DMS153 treated with DMSO at 0.1 percent for 48 hours (cell line): ENCODE measurements at regions not wholly inside any gene's neighbourhood (a gene's known extent, or its start where the extent isn't known, plus 50 kb on each side); places are given as distances from the start of the nearest gene placed in this dataset.

Experiments
- DNase-seq: peaks from one replicate; lab custom pipeline; 2025; ENCODE audit not compliant: unreplicated experiment; lab: John Stamatoyannopoulos, UW

GRCh38 chr9:13762209-13762608, 482.7 kb upstream of the MPDZ start:
- no peak for DNase-seq

- no peak for DNase-seq
Observed at GRCh38 chr9:13759551-13759950, 480.1 kb upstream of the MPDZ start.

- no peak for DNase-seq
Observed at GRCh38 chr9:13758936-13759335, 479.4 kb upstream of the MPDZ start.

DNA sequence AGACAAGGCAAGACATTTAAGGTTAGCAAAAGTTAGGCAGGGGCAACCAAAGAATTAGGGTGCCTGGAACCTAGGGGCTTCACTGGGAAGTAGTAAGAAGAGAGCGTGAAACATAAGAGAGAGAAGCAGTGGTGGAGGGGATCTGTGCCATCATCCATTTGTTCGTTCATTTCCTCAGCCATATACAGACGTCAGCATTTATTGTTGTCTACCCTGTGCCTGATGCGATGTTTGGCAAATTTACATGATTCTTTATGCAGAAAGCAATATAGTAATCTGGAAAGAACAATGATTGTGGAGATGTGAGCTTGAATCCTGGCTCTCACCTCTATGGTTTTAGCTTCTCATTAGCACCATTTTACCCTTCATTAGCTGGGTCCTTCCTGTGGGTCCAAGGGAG, 477.5 kb upstream of the MPDZ start:
- no peak for DNase-seq

DNA sequence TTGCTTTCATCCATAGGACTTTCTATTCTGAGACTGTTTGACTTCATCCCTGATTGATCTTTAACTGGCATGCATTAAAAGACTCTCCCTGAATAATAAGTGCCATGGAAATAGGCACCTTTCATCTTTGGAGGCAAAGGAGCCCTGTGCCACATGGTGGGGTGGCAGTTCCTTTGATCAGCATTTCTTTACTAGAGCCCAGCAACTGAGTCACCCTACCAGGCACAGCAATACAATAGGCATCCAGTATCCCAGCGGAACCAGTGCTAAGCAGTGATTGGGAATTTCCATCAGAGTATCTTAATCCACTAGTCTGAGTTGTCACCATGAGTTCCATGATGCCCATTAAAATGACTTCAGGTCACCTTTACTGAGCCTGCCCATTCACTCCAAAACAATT, 476.1 kb upstream of the MPDZ start:
- no peak for DNase-seq

DNA sequence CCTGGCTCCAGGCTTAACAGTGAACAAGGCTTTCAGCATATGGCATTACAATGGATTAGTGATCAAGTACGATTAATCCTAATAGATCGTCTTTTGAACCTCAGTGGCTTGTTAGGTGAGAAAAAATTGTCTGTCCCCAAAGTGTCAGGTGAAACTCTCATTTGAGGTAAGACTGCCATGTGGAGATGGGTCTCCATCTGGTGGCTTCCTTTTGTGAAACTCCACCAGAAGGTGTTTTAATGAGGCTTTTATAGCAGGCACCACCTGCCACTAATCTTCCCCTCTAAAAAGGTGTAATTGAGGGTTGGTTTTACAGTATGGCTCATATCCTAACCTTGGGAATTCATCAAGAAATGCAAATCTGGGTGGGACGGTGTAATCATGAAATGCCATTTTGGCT, 471.1 kb upstream of the MPDZ start:
- no peak for DNase-seq

DNA sequence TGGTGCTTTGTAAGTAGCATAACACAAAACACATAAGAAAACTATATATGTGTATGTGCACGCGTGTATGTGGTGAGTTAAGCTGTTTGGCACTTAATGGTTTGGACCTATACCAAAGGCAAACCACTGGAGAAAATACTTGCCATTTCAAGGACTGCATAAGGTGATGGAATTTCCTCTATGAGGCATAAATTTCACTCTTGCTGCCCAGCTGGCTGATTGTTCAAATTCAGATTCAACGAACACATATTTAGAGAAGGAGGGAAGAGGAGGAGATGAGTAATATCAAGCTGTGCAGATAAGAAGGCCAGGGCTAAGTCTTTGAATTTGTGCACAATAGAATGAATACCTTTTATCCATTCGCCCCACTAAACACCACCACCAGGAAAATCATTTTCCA, 470.6 kb upstream of the MPDZ start:
- DNase-seq = no peak

GRCh38 chr9:13746876-13747275, 467.4 kb upstream of the MPDZ start:
- no peak for DNase-seq

DNA sequence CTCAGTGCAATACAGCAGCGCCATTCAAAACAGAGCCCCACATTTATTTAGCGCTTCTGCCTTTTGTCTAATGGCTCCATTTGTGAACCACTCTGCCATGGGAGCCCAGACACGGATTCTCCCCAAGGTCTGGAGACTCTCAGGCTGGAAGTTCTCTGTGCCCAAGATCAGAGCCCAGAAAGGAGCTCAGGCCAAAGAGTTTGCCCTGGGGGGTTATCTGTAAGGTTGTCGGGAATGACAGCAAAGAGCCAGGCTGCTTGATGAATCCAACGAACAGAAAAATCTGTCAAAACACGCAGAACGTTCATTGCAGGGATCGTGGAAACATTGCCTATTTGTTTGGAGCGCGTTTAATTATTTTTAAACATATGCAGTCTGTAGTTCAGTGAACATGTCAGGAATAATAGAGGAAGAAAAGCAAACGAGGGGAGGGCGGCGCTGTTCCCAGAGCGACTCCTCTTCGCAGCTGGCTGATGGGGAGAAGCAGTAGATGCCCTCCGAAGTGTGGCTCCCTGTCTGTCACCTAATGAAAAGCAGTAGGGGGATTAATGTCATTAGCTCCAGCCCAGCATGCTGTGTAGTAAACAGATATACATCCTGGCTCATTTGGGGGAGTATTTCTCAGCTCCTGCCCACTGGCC, 464.9 kb upstream of the MPDZ start:
- no peak for DNase-seq

DNA sequence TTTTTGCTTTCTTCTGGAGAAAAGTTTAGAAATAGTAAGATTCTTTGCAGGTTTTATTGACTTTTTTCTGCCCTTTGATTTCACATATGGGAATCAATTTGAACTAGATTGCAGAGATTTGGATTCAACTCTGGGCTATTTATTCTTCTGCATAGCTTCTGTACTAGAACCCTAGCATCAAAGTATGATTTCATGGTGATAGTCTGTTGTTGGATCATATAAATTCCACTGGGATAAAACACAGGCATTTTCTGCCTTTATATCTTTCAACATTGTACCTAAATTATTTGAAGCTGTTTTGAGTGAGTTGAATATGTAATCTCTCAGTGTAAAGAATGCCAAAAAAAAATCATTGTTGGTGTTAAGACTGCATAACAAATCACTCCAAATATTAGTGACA, 458.4 kb upstream of the MPDZ start:
- DNase-seq = no peak

DNA sequence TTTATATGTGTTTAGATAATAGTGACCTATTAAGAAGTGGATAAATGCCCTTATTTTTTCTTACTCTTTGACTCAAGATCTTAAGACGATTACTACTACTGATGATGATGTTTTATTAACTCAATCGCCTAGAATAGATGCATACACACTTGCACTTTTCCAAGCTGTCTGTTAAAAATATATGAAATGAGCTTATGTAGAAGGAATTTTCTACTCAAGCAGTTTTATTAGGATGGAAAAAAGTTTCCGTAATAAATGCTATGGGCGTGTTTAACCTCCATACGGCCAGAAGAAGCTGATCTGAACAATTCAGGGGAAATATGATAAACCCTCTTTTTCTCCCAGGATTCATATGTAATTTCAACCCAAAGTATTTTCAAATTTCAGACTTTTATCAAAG, 455.7 kb upstream of the MPDZ start:
- no peak for DNase-seq

GRCh38 chr9:13734601-13735000, 455.1 kb upstream of the MPDZ start:
- DNase-seq = no peak

GRCh38 chr9:13732290-13732689, 452.8 kb upstream of the MPDZ start:
- DNase-seq = no peak

DNA sequence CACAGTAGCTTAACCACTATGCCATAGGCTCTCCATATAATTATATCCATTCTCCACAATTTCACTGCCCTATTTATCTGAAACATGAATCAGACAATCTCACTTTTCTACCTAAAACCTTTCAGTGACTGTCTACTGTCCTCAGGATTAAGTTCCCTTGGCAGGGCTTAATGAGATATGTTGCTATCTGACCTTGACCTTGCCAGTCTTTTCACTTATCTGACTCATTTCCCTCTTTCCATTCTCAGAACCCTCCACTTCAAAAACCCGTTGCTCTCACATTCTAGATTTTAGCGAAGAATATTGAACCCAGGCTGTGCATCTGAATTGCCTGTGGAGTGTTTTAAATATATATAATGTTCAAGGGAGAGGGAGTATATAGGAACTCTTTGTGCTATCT, 452.1 kb upstream of the MPDZ start:
- no peak for DNase-seq

DNA sequence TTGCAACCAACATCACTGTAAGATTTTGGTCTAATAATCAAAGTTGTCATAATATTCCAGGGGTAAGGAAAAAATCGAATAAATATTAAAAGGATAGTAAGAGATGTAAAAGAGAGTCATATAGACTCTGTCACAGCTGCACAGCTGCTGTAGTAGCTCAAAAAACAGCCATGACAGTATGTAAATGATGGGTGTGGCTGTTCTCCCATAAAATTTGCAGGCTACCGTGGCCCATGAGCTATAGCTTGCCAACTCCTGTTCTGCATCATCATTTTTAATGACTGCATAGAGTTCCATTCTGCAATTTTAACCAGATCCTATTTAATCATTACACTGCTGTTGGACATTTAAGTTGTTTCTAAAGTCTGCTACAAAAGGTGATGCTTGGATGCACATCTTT, 450.5 kb upstream of the MPDZ start:
- DNase-seq = no peak

- no peak for DNase-seq
Observed at GRCh38 chr9:13728917-13729811, 449.7 kb upstream of the MPDZ start.

DNA sequence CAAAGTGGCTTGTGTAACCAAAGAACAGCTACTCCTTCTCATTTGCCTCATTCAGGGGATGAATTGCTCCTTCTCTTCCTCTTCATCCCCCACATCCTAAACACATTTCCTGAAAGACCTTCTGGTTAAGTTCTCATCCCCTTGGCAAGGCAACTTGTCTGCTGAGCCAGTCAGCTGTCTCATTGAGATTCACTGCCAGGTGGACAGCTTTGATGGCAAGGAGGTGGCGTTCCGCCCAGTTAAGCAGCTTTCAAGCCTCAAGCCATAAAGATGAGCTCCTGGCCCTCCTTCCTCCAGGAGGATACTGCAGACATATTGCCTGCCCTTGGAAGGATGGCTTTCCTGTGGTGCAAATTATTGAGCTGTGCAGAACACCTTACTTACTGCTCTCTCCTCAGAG, 448.6 kb upstream of the MPDZ start:
- DNase-seq = no peak

GRCh38 chr9:13726746-13727145, 447.3 kb upstream of the MPDZ start:
- no peak for DNase-seq

- no peak for DNase-seq
Observed at GRCh38 chr9:13725516-13725915, 446.0 kb upstream of the MPDZ start.

- no peak for DNase-seq
Observed at GRCh38 chr9:13721481-13722235, 442.2 kb upstream of the MPDZ start.

DNA sequence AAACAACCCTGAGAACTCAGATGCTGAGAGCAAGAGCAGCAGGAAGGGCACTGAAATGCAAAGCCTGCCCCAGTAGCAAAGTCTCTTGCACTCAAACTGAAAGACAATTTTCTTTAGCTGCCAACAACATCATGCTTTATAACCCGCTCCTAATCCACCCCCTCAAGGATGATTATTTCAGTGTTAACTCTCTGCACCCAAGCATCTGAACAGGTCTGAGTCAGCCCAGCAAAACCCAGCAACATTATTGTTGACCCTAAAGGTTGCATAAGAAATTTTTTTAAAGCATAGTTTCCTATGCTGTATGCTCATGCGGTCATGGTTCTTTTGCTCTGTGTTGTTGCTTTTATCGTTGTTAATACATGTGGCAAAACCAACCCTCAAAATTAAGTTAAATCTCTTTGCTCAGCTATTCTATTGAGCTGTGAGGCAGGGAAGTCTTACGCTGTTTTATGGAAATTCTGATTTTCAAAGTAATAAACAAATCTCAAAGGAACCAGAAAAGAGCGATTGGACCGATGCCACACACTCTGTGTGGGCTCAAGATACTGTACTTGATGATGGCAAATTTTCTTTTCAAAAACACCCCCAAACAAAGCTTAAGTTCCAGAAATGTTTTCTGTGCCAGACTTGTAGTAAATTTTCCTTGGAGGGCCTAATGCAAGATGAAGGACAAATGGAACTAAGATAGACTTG, 440.6 kb upstream of the MPDZ start:
- no peak for DNase-seq
